ENCODE measurements at regions not wholly inside any gene's neighbourhood (a gene's known extent, or its start where the extent isn't known, plus 50 kb on each side); places are given as distances from the start of the nearest gene placed in this dataset.

DNA sequence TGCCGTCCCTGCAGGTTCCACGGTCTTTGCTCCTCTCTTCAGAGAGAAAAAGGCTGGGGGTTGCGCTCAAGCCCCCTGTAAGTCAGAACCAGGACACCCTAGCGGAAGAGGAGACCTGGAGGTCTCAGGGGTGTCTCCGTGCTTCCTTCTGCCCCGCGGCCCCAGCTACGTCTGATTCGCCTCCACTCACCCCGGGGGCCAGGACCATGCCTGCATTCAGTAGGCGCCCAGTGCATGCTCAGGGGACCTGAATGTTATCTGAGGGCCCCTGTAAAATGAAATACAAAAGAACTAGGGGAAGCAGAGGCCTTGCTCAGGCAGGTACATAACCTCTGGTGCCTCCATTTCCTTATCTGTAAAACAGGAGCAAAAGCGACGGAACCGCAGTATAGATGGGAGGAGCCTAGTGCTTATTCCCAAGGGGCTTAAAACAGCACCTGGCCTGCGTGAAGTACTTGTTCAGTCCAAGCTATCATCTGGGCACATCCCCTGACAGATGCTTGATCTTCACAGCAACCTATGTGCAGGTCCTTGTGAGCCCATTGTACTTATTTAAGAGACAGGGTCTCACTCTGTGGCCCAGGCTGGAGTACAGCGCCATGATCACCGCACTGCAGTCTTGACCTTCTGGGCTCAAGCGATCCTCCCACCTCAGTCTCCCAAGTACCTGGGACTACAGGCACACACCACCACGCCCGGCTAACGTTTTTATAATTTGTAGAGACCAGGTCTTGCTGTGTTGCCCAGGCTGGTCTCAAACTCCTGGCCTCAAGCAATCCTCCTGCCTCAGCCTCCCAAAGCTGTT, 110.3 kb upstream of the NCOR2 start:
- DNase-seq (ENCODE audit: low spot score) = no peak

DNA sequence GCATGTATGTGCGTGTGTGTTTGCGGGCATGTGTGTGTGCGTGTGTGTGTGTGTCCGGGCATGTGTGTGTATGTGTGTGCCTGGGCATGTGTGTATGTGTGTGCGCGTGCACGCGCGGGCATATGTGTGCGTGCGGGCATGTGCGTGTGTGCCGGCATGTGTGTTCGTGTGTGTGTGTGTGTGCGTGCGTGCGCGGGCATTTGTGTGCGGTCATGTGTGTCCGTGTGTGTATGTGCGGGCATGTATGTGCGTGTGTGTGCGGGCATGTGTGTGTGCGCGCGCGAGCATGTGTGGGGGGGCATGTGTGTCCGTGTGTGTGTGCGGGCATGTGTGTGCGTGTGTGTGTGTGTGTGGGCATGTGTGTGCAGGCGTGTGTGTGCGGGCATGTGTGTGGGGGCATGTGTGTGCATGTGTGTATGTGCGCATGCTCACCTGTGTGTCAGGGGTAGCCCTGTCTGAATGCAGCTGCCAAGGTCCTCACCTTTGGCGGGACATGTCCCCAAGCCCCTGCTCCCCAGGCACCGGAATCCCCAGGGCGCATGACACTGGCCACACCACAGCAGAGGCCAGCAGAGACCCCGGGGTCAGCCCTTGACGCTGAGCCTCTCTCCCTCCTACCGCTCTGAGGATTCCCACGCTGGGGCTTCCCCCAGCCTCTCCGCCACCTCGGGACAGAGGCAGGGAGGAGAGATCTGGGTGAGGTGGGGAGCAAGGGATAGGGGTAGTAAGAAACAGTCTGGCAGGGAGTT, 109.5 kb upstream of the NCOR2 start:
- no peak overlapping the region for H3K27ac ChIP-seq
- no peaks in the 10 kb centered on the region for H3K9me3 ChIP-seq (ENCODE audit: low read depth)
- no peaks in the 10 kb centered on the region for H3K9me2 ChIP-seq (replicated peaks; ENCODE audit: insufficient read depth)
- TF ChIP-seq, protein P1, sequence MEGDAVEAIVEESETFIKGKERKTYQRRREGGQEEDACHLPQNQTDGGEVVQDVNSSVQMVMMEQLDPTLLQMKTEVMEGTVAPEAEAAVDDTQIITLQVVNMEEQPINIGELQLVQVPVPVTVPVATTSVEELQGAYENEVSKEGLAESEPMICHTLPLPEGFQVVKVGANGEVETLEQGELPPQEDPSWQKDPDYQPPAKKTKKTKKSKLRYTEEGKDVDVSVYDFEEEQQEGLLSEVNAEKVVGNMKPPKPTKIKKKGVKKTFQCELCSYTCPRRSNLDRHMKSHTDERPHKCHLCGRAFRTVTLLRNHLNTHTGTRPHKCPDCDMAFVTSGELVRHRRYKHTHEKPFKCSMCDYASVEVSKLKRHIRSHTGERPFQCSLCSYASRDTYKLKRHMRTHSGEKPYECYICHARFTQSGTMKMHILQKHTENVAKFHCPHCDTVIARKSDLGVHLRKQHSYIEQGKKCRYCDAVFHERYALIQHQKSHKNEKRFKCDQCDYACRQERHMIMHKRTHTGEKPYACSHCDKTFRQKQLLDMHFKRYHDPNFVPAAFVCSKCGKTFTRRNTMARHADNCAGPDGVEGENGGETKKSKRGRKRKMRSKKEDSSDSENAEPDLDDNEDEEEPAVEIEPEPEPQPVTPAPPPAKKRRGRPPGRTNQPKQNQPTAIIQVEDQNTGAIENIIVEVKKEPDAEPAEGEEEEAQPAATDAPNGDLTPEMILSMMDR (IDR thresholded peaks at IDR 0.05; ENCODE audit: poor library complexity) = no peak
- TF ChIP-seq EZH2phosphoT487 (IDR thresholded peaks at IDR 0.05; ENCODE audit: low read depth, severe bottlenecking, unreplicated experiment) = no peak
- TF ChIP-seq EZH2 (IDR thresholded peaks at IDR 0.05; ENCODE audit: borderline replicate concordance) = no peak
- no peaks in the 10 kb centered on the region for H3K27me3 ChIP-seq
- H3K4me2 ChIP-seq = no peak overlapping the region
- no peaks in the 10 kb centered on the region for H3K79me2 ChIP-seq
- H2AFZ ChIP-seq = no peak overlapping the region
- WGBS (ENCODE audit: low lambda C conversion rate, missing lambda C conversion rate) = 92% methylated on average over 27 of the region's 42 CpGs
- H3K4me1 ChIP-seq (ENCODE audit: insufficient read depth) = peaks cover 15% of the 10 kb centered on the region
- H3K36me3 ChIP-seq (replicated peaks; ENCODE audit: insufficient read depth, low read depth) = no peaks in the 10 kb centered on the region
- DNase-seq (ENCODE audit: low spot score) = no peak
- no peak overlapping the region for H3K4me3 ChIP-seq
- no peaks in the 10 kb centered on the region for H4K20me1 ChIP-seq (ENCODE audit: insufficient read depth, poor library complexity, severe bottlenecking)

More for the DNA sequence above, 110.3 kb upstream of the NCOR2 start:
- Histone ChIP-seq H3K9me3 (ENCODE audit: low read depth) (no peaks in the 10 kb centered on the region), H3K27me3 (no peaks in the 10 kb centered on the region), H3K4me3 (no peak overlapping the region), H3K4me2 (no peak overlapping the region), H3K79me2 (no peaks in the 10 kb centered on the region), H2AFZ (no peak overlapping the region), H3K9me2 (replicated peaks; ENCODE audit: insufficient read depth) (no peaks in the 10 kb centered on the region), H4K20me1 (ENCODE audit: insufficient read depth, poor library complexity, severe bottlenecking) (no peaks in the 10 kb centered on the region), H3K27ac (no peak overlapping the region), H3K4me1 (ENCODE audit: insufficient read depth) (peaks cover 23% of the 10 kb centered on the region), H3K36me3 (replicated peaks; ENCODE audit: insufficient read depth, low read depth) (no peaks in the 10 kb centered on the region)
- TF ChIP-seq EZH2 (IDR thresholded peaks at IDR 0.05; ENCODE audit: borderline replicate concordance) (no peak), EZH2phosphoT487 (IDR thresholded peaks at IDR 0.05; ENCODE audit: low read depth, severe bottlenecking, unreplicated experiment) (no peak)
- TF ChIP-seq, protein P1 (IDR thresholded peaks at IDR 0.05; ENCODE audit: poor library complexity) = no peak
- WGBS (ENCODE audit: low lambda C conversion rate, missing lambda C conversion rate) = 93% methylated on average over 21 of the region's 21 CpGs

DNA sequence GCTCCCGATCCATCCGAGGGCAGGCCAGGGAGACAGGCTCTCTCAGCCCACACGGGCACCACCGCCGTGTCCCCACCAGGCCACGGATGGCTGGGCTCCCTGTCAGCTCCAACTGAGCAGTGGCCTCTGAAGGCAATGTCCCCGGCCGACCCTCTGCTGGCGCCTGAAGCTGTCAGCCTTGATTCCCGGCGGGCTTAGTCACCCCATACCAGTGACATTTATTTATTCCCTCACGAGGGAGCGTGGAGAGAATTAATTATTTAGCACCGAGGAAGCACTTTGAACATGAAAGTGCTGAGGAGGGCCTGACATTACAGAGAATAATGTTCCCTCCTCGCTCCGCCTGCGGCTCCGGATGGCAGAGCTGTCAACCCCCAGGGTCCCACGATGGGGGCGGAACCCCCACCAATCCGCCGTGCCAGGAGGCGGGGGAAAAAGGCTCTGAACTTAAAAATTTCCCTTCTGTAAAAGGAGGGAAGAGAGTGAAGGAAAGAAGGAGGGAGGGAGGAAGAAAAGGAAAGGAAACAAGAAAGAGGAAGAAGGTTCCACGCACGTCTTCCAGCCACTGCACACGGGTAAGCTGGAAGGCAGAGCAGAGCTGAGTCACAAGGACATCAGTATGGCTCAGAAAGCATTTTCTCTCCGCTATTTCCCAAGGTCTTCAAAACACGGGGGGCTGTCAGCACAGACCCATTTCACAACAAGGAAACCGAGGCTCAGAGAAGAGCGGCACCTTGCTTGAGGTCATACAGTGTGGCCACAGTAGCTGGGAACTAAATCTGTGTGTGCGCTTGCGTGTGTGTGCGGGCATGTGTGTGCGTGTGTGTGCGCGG, 108.7 kb upstream of the NCOR2 start:
- no peak overlapping the region for H3K27ac ChIP-seq
- WGBS (ENCODE audit: low lambda C conversion rate, missing lambda C conversion rate) = 81% methylated on average over 36 of the region's 36 CpGs
- no peak overlapping the region for H3K4me3 ChIP-seq
- H3K9me3 ChIP-seq (ENCODE audit: low read depth) = no peaks in the 10 kb centered on the region
- H3K4me2 ChIP-seq = no peak overlapping the region
- TF ChIP-seq EZH2phosphoT487 (IDR thresholded peaks at IDR 0.05; ENCODE audit: low read depth, severe bottlenecking, unreplicated experiment) = no peak
- TF ChIP-seq EZH2 (IDR thresholded peaks at IDR 0.05; ENCODE audit: borderline replicate concordance) = no peak
- TF ChIP-seq, protein P1 (IDR thresholded peaks at IDR 0.05; ENCODE audit: poor library complexity) = no peak
- H3K9me2 ChIP-seq (replicated peaks; ENCODE audit: insufficient read depth) = no peaks in the 10 kb centered on the region
- H2AFZ ChIP-seq = no peak overlapping the region
- H3K36me3 ChIP-seq (replicated peaks; ENCODE audit: insufficient read depth, low read depth) = no peaks in the 10 kb centered on the region
- H3K27me3 ChIP-seq = no peaks in the 10 kb centered on the region
- no peak for DNase-seq (ENCODE audit: low spot score)
- H3K4me1 ChIP-seq (ENCODE audit: insufficient read depth) = peaks cover 10% of the 10 kb centered on the region
- H4K20me1 ChIP-seq (ENCODE audit: insufficient read depth, poor library complexity, severe bottlenecking) = no peaks in the 10 kb centered on the region
- H3K79me2 ChIP-seq = no peaks in the 10 kb centered on the region

Measured in hepatocyte (in vitro differentiated cells).